GM18520 (cell line): ENCODE measurements at regions not wholly inside any gene's neighbourhood (a gene's known extent, or its start where the extent isn't known, plus 50 kb on each side); places are given as distances from the start of the nearest gene placed in this dataset.
"Not testable (repeated sequence)": the region's sequence is repeated elsewhere in the genome, so short reads cannot be mapped to it uniquely, and the experiment has no call there.

Source experiments
- ATAC-seq: cut with Tn5 transposase; IDR thresholded peaks from one replicate; pipeline ENCODE4 v1.9.1; 2021; ENCODE audit not compliant: unreplicated experiment

DNA sequence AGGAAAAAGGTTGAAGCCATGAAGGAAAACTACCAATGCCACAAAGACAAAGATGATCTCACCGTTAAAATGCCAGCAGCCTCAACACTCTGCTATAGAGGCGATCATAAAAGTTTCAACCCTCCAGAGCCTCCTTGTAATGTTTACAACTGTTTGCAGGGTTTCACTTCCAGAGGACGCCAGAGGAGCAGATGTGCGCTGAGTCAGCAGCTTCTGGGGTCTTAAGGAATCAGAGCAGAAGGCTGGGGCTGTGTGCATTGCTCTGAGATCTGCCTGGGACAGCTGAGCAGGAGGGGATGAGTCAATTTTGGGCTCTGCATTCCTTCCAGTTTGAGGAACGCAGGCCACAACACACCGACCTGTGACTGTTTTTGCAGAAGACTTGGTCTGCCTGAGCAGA lies 98.3 kb downstream of the TMEM130 start:
- ATAC-seq = no peak

DNA sequence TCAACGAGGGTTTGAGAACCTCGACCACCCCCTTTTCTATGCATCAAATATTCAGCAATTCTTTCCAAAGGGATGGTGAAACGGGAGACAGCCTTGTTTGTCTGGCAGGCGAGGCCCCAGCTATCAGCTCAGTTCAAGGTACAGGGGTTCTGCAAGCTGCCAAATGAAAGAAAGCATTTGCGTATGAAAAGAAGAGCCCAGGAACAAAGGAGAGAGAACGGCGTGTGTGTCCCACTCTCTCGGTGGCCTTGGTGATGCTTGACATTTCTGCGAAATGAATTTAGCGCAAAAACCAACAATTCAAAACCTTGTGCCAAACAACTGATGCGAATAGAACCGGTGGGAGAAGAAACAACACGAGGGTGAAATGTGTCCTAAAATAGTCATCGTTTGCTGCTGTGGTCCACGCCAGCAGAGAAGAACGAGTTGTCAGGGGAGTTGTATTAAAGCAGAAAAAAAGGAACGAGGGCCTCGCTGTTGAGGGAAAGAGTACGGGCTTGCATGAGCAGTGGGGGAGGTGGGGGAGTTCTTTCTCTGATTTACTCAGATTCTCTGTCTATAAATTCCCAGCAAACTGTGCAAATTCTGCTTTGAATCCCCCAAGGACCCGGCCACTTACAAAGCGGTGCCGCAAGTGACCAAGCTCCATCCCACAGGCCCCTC lies 97.7 kb downstream of the TMEM130 start:
- ATAC-seq = no peak

DNA sequence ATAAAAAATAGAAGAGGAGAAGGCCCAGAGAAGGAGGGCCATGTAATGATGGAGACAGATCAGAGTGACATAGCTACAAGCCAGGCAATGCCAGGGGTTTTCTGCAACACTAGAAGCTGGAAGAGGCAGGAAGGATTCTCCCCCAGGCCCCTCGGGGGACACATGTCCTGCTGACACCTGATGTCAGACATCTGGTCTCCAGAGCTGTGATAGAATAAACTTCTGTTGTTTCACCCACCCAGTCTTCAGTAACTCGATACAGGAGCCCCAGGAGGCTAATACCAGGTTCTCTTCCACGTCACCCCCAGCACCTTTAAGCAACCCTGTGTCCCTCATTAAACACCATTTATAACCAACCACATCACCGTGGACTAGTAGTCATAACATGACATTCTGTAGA lies 94.9 kb downstream of the TMEM130 start:
- no peak for ATAC-seq

GRCh38 chr7:98777051-98777450 lies 92.8 kb downstream of the TMEM130 start:
- ATAC-seq = no peak

DNA sequence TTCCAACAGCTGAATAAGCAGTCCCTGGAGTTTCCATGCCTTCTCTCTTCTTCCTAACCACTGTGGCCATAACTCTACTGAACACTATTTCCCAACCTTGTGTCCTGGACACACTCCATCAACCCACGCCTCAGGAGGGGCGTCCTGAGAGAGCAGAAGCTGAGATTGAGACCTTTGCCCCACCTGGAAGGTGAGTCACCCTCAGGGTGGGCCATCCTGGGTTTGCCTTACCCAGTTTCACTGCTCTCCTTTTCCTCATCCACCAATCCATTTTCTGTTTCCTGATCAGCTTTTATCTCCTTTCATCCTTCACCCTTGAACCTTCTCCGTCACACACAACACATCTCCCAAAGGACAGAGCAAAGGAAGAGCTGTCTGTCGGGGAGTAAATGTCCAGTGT lies 91.4 kb downstream of the TMEM130 start:
- no peak for ATAC-seq

DNA sequence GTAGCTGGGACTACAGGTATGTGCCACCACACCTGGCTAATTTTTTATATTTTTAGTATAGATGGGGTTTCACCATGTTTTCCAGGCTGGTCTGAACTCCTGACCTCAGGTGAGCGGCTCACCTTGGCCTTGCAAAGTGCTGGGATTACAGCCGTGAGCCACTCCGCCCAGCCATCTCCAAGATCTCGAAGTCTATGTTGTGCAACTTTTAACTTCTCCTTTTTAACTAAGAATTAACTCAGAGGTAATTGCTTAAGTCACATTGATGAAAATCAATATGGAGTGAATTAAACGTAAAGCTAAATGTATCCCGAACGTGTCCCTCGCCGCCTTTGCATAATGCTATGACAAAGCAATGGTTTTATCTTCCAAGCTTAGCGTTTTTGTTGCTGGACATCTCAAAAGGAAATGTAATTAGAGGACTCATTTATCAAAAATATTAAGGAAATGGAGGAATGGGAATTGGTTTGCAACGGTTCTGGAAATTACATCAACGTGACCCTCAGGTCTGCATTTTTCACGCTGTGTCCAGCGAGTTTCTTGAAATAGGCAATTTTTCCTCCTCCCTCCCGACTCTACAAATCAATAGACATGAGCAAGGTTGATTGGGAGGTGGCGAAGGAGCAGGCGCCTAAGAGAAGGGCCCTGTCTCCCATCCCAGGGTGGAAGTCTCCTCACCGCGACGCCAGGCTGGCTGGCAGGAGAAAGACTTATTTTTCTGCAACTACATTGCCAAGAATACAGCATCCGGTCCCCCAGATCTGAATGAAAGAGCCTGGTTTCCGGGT lies 89.8 kb downstream of the TMEM130 start:
- ATAC-seq = no peak

GRCh38 chr7:98784216-98784785 lies 85.5 kb downstream of the TMEM130 start:
- no peak for ATAC-seq

DNA sequence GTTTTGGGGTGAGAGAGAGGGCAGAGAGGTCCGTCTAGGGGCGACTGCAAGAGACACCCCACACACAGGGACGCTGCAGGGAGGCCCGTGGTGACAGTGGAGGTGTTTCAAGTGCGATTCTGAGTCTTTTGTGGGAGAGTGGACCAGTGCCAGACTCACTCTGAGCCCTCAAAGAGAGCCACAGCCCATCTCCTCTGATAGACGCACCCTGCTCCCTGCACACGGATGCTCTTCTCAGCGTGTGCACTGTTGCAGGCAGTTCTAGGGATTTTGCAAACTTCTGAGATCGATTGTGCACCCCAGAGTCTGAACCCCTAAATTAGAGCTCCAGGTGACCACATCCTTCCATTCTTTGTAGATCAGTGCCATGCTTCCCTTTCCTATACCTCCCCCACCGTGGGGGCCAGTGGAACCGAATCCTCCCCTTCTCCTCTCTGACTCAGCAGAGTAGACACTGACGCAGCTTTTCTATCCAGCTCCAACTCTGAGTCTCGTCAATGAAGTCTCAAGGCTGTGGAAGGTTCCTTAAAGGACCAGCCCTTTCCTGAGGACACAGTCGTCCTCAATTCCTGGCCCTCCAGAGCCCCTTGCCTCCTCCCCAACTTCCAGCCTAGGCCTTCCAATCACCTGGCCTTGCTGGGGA lies 83.8 kb downstream of the TMEM130 start:
- ATAC-seq = no peak

GRCh38 chr7:98788966-98789365 lies 80.8 kb downstream of the TMEM130 start:
- no peak for ATAC-seq

GRCh38 chr7:98794453-98794852 lies 75.4 kb downstream of the TMEM130 start:
- not testable (repeated sequence) for ATAC-seq

- ATAC-seq = peak; percentile 76
Measured at GRCh38 chr7:98795741-98796493, 73.9 kb downstream of the TMEM130 start.
